Body of pancreas (tissue), 4 donors: ENCODE measurements at regions not wholly inside any gene's neighbourhood (a gene's known extent, or its start where the extent isn't known, plus 50 kb on each side); places are given as distances from the start of the nearest gene placed in this dataset.

Experiments used
- ATAC-seq: fragments of 150-250 bp; one replicate; pipeline ENCODE4 v1.9.1; 2016
- DNase-seq, 4 donors: peaks; one replicate each; pipeline ENCODE4 v3.0.0-alpha.2; 2019
- H3K27ac ChIP-seq, 4 donors: fragments of 200-600 bp; sonication (generic); 1 replicate in 3 of 4; 2 replicates in 1 of 4; pipeline versions ENCODE4 v1.5.1 to v1.6.1; 2016 to 2019; ENCODE audit warnings: mild to moderate bottlenecking in 1 of 4, mixed read lengths in 1 of 4, moderate library complexity in 1 of 4
- H3K27me3 ChIP-seq, 2 donors: fragments of 200-600 bp; sonication (generic); one replicate each; pipeline ENCODE4 v1.6.0; 2016; ENCODE audit warnings: mild to moderate bottlenecking in 1 of 2
- H3K36me3 ChIP-seq, 2 donors: fragments of 200-600 bp; sonication (generic); replicated peaks in 1 of 2; 2 replicates each; pipeline ENCODE4 v1.5.1; 2016; ENCODE audit warnings: low read depth in 2 of 2; ENCODE audit not compliant: insufficient read depth in 1 of 2
- H3K4me1 ChIP-seq: fragments of 200-600 bp; sonication (generic); one replicate; pipeline ENCODE4 v1.6.0; 2016
- H3K4me3 ChIP-seq, 2 donors: fragments of 200-600 bp; sonication (generic); 1 replicate in 1 of 2; 2 replicates in 1 of 2; pipeline ENCODE4 v1.5.1; 2016 to 2019
- H3K9me3 ChIP-seq, 3 donors: fragments of 200-600 bp; sonication (generic); 1 replicate in 2 of 3; 2 replicates in 1 of 3; pipeline ENCODE4 v1.5.1; 2016
- POLR2A ChIP-seq, 3 donors: fragments of 450-650 bp; IDR thresholded peaks; one replicate each; pipeline ENCODE4 v1.6.1; 2016; ENCODE audit warnings: antibody characterized with exemption in 3 of 3, mild to moderate bottlenecking in 2 of 3
- WGBS, 2 donors: methylation state at CpG; one replicate each; pipeline ENCODE4 v1.1.5; 2017; 5-methylcytosine and 5-hydroxymethylcytosine counted together
- intact Hi-C: fragments of 100-400 bp; cut with DNase I; formaldehyde crosslinking; loops from one replicate; pipeline ENCODE4 v1.15.1; 2023
- TF ChIP-seq, protein P1 (sequence below), 7 experiments: fragments of 450-650 bp in 4 of 7; fragments of 200-600 bp in 3 of 7; sonication (generic) in 3 of 7; IDR thresholded peaks; one replicate each; pipeline ENCODE4 v1.5.1; 2016 to 2019; ENCODE audit warnings: antibody characterized with exemption in 7 of 7

- no peaks in the 10 kb centered on the region for H3K36me3 ChIP-seq
- no peaks in the 10 kb centered on the region for H3K9me3 ChIP-seq
- no peak overlapping the region for H3K4me3 ChIP-seq
- no peaks in the 10 kb centered on the region for H3K4me1 ChIP-seq
- H3K27me3 ChIP-seq, result no peaks in the 10 kb centered on the region
- ATAC-seq (no peak), DNase-seq (no peak)
- no peak for TF ChIP-seq POLR2A (IDR thresholded peaks at IDR 0.05)
- TF ChIP-seq, protein P1, sequence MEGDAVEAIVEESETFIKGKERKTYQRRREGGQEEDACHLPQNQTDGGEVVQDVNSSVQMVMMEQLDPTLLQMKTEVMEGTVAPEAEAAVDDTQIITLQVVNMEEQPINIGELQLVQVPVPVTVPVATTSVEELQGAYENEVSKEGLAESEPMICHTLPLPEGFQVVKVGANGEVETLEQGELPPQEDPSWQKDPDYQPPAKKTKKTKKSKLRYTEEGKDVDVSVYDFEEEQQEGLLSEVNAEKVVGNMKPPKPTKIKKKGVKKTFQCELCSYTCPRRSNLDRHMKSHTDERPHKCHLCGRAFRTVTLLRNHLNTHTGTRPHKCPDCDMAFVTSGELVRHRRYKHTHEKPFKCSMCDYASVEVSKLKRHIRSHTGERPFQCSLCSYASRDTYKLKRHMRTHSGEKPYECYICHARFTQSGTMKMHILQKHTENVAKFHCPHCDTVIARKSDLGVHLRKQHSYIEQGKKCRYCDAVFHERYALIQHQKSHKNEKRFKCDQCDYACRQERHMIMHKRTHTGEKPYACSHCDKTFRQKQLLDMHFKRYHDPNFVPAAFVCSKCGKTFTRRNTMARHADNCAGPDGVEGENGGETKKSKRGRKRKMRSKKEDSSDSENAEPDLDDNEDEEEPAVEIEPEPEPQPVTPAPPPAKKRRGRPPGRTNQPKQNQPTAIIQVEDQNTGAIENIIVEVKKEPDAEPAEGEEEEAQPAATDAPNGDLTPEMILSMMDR (IDR thresholded peaks at IDR 0.05), result no peak
- H3K27ac ChIP-seq, result no peak overlapping the region
- intact Hi-C loops, result loop anchor here (10.0 kb wide), 1 partner anchor 63 kb away; no protein-coding TSS in a partner anchor
Measured at GRCh38 chr15:55017635-55018034, 179.1 kb downstream of the RSL24D1 start.

- H3K27me3 ChIP-seq, result no peaks in the 10 kb centered on the region
- TF ChIP-seq, protein P1 (IDR thresholded peaks at IDR 0.05), result no peak
- TF ChIP-seq POLR2A (IDR thresholded peaks at IDR 0.05), result no peak
- DNase-seq (no peak), ATAC-seq (no peak)
- no peak overlapping the region for H3K4me3 ChIP-seq
- no peak overlapping the region for H3K27ac ChIP-seq
- intact Hi-C loops, result loop anchor here (10.0 kb wide), 1 partner anchor 61 kb away; no protein-coding TSS in a partner anchor
- H3K36me3 ChIP-seq, result no peaks in the 10 kb centered on the region
- H3K4me1 ChIP-seq, result no peaks in the 10 kb centered on the region
- WGBS, 2 donors, result 59 to 62% methylated on average over 7 of the region's 7 CpGs
- no peaks in the 10 kb centered on the region for H3K9me3 ChIP-seq
Measured at GRCh38 chr15:55016225-55016624, 180.5 kb downstream of the RSL24D1 start.

DNA sequence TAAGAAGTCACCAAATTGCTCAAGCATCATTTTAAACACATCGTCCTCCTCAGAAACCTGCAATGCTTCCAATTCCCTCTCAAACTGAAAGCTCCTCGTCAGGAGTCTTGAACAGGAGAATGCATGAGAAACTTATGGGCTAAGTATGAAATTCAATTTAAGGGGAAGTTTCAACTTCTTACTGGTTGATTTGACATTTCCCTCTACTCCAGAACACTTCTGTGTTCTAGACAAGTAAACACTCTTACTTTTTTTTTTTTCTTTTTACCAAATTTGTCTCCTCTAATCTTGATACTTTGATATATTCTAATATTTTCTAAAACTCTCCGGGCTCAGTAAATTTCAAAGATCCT is 181.7 kb downstream of the RSL24D1 start:
- Histone ChIP-seq H3K4me1 (no peaks in the 10 kb centered on the region), H3K36me3 (no peaks in the 10 kb centered on the region), H3K4me3 (no peak overlapping the region), H3K27me3 (no peaks in the 10 kb centered on the region), H3K27ac (no peak overlapping the region), H3K9me3 (no peaks in the 10 kb centered on the region)
- intact Hi-C loops, result loop anchor here (10.0 kb wide), 1 partner anchor 60 kb away; no protein-coding TSS in a partner anchor
- DNase-seq (no peak), ATAC-seq (no peak)
- TF ChIP-seq, protein P1 (IDR thresholded peaks at IDR 0.05), result no peak
- no peak for TF ChIP-seq POLR2A (IDR thresholded peaks at IDR 0.05)
- 37 to 50% methylated on average over 3 of the region's 3 CpGs for WGBS, 2 donors

- DNase-seq, result no peak
Measured at GRCh38 chr15:55014391-55015092, 182.2 kb downstream of the RSL24D1 start.

More at GRCh38 chr15:55014391-55015092, 182.2 kb downstream of the RSL24D1 start:
- no peaks in the 10 kb centered on the region for H3K36me3 ChIP-seq
- no peak overlapping the region for H3K27ac ChIP-seq
- no peaks in the 10 kb centered on the region for H3K4me1 ChIP-seq
- intact Hi-C loops, result loop anchor here (10.0 kb wide), 1 partner anchor 60 kb away; no protein-coding TSS in a partner anchor
- ATAC-seq, result no peak
- H3K27me3 ChIP-seq, result no peaks in the 10 kb centered on the region
- 46 to 50% methylated on average over 1 of the region's 1 CpG for WGBS, 2 donors
- no peak overlapping the region for H3K4me3 ChIP-seq
- TF ChIP-seq, protein P1 (IDR thresholded peaks at IDR 0.05), result no peak
- no peak for TF ChIP-seq POLR2A (IDR thresholded peaks at IDR 0.05)
- no peaks in the 10 kb centered on the region for H3K9me3 ChIP-seq
